OCI-LY3 (cell line): ENCODE measurements at regions not wholly inside any gene's neighbourhood (a gene's known extent, or its start where the extent isn't known, plus 50 kb on each side); places are given as distances from the start of the nearest gene placed in this dataset.
"Not testable (repeated sequence)": the region's sequence is repeated elsewhere in the genome, so short reads cannot be mapped to it uniquely, and the experiment has no call there.

ENCODE experiments used
- H2AFZ ChIP-seq: fragments of 200-600, 300-600 bp; shearing (Covaris generic); 2 replicates; pipeline ENCODE4 v1.6.0; 2014; ENCODE audit warnings: antibody characterized with exemption, low read depth, low read length
- H3K27ac ChIP-seq: fragments of 200-600, 300-600 bp; sonication (generic); 2 replicates; pipeline ENCODE4 v1.5.1; 2014; ENCODE audit warnings: mild to moderate bottlenecking, low read length, moderate library complexity, mixed read lengths
- H3K27me3 ChIP-seq: fragments of 200-600, 300-600 bp; sonication (generic); 2 replicates; pipeline ENCODE4 v1.6.1; 2014; ENCODE audit warnings: low read depth, low read length, mixed read lengths
- H3K36me3 ChIP-seq: fragments of 200-600, 300-600 bp; sonication (generic); replicated peaks from 2 replicates; pipeline ENCODE3; 2014; ENCODE audit warnings: low read depth, low read length, mixed read lengths
- H3K4me1 ChIP-seq: fragments of 300-600, 200-600 bp; sonication (generic); 2 replicates; pipeline ENCODE4 v1.6.1; 2014; ENCODE audit warnings: low read length, mixed read lengths
- H3K4me2 ChIP-seq: fragments of 200-600, 300-600 bp; sonication (generic); 2 replicates; pipeline ENCODE4 v1.6.1; 2014; ENCODE audit warnings: low read length, mixed read lengths
- H3K4me3 ChIP-seq: fragments of 300-600, 200-600 bp; sonication (generic); 2 replicates; pipeline ENCODE4 v1.5.1; 2014; ENCODE audit warnings: antibody characterized with exemption, mild to moderate bottlenecking, low read length, moderate library complexity
- H3K79me2 ChIP-seq: fragments of 300-600, 200-600 bp; shearing (Covaris generic); 2 replicates; pipeline ENCODE4 v1.6.1; 2014; ENCODE audit warnings: mild to moderate bottlenecking, low read length, mixed read lengths
- H3K9ac ChIP-seq: fragments of 300-600, 200-600 bp; shearing (Covaris generic); 2 replicates; pipeline ENCODE4 v1.6.0; 2014; ENCODE audit warnings: mild to moderate bottlenecking, low read length, moderate library complexity
- H3K9me3 ChIP-seq: fragments of 200-600, 300-600 bp; shearing (Covaris generic); 2 replicates; pipeline ENCODE4 v1.6.1; 2014; ENCODE audit warnings: low read length, mixed read lengths; ENCODE audit not compliant: insufficient read depth
- H4K20me1 ChIP-seq: fragments of 200-600, 300-600 bp; sonication (generic); 2 replicates; pipeline ENCODE4 v1.6.1; 2016; ENCODE audit warnings: low read length, mixed read lengths; ENCODE audit not compliant: insufficient read depth

DNA sequence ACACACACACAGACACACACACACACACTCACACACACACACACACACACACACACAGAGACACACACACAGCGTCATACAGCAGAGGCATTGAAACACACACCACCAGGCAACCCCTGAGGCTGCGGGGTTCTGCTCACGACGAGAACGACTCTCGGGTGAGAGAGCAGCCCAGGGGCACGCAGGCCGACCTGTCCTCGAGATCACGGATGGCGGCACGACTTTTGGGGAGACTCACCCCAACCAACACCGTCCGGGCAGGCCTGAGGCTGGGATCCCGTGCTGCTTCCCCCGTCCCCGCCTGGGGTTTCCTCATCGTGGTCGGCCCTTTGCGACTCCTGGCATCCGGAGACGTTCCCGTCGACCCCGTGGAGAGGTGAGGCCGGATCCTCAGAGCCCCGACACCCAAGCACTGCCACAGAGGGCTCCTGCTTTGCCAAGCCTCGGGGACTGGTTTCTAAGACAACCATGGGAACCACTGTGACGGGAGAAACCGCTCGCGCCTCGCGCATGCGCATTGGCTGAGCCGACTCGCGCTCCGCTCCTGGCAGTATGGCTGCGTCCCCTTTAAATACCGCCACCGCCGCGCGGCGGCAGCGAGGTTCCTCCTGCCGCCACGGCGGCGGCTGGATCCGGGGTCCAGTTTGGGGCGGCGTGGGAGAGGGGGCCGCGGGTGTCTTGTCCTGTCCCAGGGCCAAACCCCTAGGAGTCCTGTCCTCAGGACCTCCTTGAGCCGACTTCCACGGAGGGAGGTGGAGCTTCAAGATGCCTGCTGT is 132.3 kb upstream of the ANKRD20A1 start:
- H3K9me3 ChIP-seq, H4K20me1 ChIP-seq, H3K27me3 ChIP-seq, H3K4me2 ChIP-seq, H3K4me3 ChIP-seq, H3K27ac ChIP-seq, H3K79me2 ChIP-seq, H2AFZ ChIP-seq, H3K36me3 ChIP-seq, H3K9ac ChIP-seq, H3K4me1 ChIP-seq: not testable (repeated sequence)

DNA sequence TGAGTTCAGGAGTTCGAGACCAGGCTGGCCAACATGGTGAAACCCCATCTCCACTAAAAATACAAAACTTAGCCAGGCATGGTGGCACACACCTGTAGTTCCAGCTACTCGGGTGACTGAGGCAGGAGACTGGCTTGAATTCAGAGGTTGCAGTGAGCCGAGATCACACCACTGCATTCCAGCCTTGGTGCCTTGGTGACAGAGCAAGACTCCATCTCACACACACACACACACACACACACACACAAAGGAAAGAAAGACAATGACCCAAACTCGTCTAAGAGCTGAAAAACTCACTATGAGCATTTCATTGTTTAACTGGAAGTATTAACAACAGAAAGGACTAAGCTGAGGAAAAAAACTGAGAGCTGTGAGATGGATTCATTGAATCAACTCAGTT is 95.6 kb upstream of the ANKRD20A1 start:
- not testable (repeated sequence) for H3K9ac ChIP-seq, H3K9me3 ChIP-seq, H3K27ac ChIP-seq, H3K79me2 ChIP-seq, H3K36me3 ChIP-seq, H2AFZ ChIP-seq, H3K27me3 ChIP-seq, H4K20me1 ChIP-seq, H3K4me2 ChIP-seq, H3K4me3 ChIP-seq, H3K4me1 ChIP-seq

DNA sequence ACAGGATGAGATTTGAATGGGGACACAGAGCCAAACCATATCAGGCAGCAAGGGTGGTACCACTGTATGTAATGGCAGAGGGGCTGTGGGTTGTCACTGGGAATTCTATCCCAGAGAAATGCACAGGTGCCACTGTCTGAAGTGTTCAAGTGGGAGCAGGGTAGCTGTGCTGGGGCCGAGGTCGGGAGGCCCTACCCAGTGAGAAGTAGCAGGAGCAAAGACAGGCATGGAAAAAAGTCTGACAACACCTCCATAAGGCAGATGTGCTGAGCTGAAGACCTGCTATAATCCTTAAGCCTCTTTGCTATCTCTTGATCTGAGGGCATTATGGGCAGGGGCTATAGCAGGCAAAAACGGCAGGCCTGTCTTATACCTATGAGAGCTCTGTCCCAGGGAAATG is 86.9 kb upstream of the ANKRD20A1 start:
- not testable (repeated sequence) for H3K9me3 ChIP-seq, H3K9ac ChIP-seq, H2AFZ ChIP-seq, H3K4me2 ChIP-seq, H3K4me1 ChIP-seq, H3K36me3 ChIP-seq, H4K20me1 ChIP-seq, H3K27ac ChIP-seq, H3K4me3 ChIP-seq, H3K27me3 ChIP-seq, H3K79me2 ChIP-seq

DNA sequence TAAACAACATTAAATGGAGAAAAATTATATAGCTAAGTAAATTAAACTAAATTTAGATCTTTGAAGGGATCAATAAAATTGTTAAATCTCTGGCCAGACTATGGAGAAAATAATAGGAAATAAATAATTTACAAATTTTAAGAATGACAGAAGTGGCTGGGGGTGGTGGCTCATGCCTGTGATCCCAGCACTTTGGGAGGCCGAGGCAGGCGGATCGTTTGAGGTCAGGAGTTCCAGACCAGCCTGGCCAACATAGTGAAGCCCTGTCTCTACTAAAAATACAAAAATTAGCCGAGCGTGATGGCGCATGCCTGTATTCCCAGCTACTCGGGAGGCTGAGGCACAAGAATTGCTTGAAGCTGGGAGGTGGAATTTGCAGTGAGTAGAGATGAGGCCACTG is 58.6 kb upstream of the ANKRD20A1 start:
- H2AFZ ChIP-seq, H3K4me2 ChIP-seq, H3K4me1 ChIP-seq, H3K4me3 ChIP-seq, H3K36me3 ChIP-seq, H3K79me2 ChIP-seq, H3K9ac ChIP-seq, H3K27ac ChIP-seq, H3K9me3 ChIP-seq, H3K27me3 ChIP-seq, H4K20me1 ChIP-seq: not testable (repeated sequence)
